ENCODE measurements at regions not wholly inside any gene's neighbourhood (a gene's known extent, or its start where the extent isn't known, plus 50 kb on each side); places are given as distances from the start of the nearest gene placed in this dataset.

DNA sequence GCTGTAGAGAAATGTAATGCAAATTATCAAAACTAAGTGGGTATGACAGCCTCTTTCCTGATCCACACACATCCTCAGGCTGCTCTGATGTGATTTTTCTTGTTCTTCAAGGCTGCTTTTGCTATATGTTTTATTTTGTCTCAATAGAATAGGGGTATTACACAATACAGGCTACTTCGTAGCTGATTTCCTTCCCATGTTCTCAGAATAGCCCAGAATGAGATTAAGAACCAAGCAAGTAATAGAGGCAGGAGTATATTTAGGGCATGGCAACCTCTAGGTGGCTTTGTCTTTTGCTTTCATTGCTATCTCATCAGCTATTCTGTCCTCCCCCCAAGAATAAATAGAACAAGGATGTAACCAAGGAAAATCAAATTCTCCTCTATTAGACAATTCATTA is 241.8 kb downstream of the ALDH8A1 start:
- no peak for DNase-seq (ENCODE audit: low read depth in 2 of 2)

DNA sequence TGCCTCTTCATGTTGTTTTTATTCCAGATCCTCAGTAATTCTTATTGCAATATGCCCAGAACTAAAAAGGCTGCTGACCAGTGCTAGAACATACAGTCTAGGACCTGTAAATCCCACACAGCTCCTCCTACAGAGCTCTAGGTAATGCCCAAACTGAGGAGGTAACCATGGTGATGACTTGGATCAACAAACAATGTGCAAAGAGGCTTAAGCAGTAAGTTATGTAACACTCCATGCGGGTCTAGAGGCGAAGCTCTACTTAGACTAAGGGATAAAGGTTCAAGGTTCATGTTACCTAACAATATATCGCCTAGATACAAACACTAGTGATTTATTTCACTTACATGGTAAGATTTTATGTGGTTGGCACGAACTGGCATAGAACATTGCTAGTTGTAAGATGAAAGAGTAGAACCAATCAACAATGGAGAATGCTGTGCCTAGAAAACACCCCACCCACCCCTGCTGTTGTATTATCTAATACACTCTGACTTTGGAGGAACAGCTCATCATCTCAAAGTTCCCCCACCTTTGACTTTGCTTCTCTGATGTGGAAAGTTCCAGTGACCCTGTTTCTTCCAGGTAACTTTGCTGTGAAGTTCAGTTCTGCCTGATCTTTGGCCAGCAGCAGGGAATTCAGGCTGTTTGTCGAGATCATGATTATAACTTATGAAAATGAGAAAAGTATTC is 242.4 kb downstream of the ALDH8A1 start:
- DNase-seq (ENCODE audit: low read depth in 2 of 2), result no peak

DNA sequence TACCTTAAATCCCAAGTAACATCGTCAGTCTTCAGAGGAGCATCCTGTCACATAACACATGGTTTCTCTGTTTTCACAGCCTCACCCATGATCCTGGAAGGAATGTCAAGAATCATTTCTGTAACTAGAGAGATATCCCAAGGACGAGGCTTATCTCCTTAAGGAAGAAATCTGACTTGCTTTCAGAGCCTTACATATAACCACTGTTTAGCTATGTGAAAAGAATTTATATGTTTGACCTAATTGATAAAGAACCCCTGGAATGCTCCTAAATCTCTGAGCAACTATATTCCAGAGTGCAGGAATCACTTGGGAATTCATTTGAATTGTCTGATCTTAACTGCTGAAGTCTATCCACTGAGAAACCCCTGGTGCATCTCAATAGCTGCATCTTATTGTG is 243.1 kb downstream of the ALDH8A1 start:
- DNase-seq (ENCODE audit: low read depth in 2 of 2), result no peak

DNA sequence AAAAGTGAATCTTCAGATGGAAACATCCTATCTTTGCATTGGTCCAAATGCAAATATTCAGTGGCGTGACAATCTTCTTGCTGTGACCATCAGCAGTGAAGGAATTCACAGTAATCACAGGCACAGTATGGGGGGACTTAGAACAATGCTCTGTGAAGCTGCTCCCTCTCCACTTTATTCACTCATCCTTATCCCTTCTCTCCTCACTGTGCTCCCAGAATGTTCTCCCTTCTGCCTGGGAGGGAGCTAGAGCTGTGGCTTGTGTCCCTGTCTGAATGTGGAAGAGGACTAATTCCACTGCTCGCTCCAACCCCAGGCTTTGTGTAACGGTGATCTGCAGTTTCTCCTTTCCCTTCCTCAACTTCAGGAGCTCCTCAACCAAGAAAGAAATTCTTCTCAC is 243.7 kb downstream of the ALDH8A1 start:
- no peak for DNase-seq (ENCODE audit: low read depth in 2 of 2)

DNA sequence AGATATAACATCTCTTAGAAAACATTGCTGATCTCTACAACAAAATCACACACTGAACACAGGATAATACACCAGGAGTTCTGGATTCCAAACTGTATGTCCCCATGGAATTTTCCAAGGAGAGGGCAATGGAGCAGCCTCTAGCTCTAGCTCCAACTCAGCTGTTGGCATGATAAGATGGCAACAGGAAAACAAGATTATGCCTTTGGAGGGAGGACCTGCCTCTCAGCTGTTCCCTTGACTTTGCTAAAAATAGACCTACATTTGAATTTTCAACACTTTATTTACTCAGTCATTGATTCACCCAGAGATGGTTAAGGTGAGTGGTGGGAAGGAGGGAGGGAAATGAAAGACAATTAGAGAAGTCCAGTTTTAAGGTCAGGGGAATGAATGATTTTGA is 246.7 kb downstream of the ALDH8A1 start:
- no peak for DNase-seq (ENCODE audit: low read depth in 2 of 2)

DNA sequence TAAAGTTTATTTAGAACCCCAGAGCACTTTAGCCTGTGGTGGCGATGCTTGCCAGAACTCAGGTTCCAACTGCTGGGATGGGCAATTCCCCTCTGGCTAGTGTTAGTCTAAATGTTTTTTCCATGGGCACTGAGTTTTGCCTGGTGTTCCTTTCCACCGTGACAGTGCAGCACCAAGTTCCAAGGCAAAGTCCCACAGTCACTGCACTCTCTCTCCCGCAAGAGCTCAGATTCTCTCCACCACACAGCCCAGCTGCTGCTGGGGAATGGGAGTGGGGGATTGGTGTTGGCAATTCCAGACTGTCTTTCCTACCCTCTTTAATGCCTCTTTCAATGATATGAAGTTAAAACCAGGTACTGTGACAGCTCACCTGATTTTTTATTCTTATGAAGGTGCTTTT is 247.6 kb downstream of the ALDH8A1 start:
- DNase-seq (ENCODE audit: low read depth in 2 of 2), result no peak

DNA sequence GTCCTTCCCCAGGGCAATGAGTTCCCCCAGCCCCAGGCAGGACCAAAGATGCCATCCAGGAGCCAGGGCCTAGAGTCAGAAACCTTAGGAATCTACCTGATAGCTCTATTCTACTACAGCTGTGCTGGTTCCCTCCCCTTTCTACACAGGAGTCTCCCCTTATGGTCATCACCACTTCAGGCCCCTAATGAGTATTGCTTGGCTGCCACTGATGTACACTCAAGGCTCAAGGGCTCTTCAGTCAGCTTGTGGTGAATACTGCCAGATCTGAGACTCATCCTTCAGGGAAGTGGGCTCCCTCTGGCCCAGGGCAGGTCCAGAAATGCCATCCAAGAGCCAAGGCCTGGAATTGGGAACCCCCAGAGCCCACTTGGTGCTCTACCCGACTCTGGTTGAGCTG is 248.6 kb downstream of the ALDH8A1 start:
- DNase-seq (ENCODE audit: low read depth in 2 of 2), result no peak

DNA sequence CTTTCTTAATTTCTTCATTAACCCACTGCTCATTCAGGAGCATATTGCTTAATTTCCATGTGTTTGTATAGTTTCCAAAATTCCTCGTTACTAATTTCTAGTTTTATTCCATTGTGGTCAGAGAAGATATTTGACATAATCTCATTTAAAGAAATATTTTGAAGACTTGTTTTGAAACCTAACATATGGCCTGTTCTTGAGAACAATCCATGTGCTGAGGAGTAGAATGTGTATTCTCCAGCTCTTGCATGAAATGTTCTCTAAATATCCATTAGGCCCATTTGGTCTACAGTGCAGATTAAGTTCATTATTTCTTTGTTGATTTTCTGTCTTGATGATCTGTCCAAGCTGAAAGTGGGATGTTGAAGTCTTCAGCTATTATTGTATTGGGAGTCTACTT is 251.7 kb downstream of the ALDH8A1 start:
- DNase-seq (ENCODE audit: low read depth in 2 of 2), result no peak

DNA sequence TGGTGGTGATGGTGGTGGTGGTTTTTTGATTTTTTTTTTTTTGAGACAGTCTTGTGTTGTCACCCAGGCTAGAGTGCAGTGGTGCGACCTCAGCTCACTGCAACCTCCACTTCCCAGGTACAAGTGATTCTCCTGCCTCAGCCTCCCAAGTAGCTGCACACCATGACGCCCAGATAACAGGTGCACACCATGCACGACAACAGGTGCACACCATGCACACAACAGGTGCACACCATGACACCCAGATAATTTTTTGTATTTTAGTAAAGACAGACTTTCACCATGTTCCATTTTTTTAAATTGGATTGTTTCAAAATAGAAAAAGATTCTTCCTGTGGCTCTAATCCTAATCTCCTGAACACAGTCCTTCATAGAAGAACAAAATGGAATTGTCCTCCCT is 257.9 kb downstream of the ALDH8A1 start:
- no peak for DNase-seq (ENCODE audit: low read depth in 2 of 2)

DNA sequence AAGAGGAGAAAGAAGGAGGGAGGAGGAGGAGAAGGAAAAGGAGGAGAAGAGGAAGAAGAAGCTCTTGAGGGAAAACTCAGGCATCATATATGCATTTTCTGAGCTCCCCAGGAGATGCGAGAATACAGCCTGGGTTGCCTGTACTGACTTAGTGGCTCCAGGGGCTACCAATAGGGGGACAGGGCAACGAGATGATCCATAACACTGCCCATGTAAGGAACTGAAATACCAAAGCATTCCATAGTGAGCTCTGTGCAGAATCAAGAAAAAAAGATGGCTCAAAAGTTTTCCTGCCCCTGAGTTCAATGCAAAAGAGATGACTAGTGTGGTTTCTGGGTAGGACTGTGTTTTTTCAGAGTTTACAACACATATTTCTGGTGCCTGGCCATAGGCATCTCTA is 258.7 kb downstream of the ALDH8A1 start:
- DNase-seq (ENCODE audit: low read depth in 2 of 2), result no peak

DNA sequence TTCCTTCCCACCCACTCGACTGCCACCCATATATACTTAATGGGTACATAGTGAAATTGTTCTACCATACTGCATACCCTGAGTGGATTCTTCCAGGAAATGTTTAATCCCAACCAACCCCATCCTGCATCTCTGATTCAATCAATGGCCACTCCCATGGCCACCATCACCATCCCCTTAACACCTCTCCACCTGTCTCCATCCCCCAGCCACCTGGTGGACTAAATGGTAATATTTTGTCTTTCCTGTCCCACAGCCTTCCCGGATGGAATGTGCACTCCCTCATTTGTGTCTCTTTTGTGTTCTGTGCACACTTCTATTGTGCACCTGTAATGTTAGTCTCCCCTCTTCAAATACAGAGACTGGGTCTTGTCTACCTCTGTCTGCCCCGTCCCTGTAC is 259.9 kb downstream of the ALDH8A1 start:
- DNase-seq (ENCODE audit: low read depth in 2 of 2), result no peak

DNA sequence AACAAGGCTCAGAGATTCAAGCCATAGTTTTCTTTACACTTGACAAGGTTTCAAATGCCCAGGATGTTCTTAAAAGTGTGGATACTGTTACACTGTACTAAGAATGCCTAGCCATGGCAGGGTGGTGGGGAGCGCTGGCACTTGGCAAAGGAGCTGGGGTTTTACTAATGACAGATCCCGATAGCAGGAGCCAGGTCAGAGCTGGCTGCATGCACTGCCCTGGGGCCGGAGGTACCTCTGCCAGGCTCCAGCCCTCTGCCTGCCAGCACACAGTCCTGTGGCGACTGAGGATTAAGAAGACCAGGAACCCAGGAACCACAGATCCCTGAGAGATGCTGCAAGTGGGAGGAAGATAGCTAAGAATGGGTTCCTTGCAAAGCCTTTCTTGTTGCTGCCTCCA is 260.3 kb downstream of the ALDH8A1 start:
- no peak for DNase-seq (ENCODE audit: low read depth in 2 of 2)

DNA sequence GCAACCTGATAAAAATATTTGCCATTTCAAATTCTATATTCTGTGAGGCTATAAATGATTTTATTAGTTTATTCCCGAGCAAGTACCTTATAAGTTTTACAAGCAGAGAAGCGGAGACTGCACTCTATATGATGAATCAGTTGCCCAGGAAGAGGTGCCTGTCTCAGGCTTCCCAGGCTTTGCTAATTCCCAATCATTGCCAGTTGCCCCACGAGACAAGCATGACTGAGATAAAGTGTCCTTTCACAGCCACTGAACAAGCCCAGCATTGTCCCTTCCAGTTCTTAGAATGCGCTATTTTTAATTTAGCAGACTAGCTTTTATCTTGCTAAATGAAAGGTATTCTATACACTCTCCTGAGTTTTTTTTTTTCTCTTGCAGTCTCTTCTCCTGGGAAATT is 260.7 kb downstream of the ALDH8A1 start:
- DNase-seq (ENCODE audit: low read depth in 2 of 2), result no peak

DNA sequence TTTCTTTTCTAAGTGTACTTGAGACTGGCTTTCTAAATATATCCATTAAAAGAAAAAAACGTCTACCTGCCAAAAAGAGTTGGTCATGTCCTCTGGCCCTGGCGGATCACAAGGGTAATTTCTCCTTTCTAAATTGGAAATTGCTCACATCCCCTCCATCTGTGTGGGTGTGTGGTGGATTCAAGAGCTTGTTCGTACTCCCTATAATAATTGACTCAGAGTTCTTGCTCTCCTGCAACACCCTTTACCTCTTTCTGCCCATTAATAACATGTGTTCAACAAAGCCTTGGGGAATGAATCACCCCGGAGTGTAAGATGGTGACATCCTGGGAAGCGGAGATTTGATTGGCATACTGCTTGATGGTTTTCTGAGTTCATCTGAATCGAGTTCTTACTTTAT is 263.8 kb downstream of the ALDH8A1 start:
- no peak for DNase-seq (ENCODE audit: low read depth in 2 of 2)

DNA sequence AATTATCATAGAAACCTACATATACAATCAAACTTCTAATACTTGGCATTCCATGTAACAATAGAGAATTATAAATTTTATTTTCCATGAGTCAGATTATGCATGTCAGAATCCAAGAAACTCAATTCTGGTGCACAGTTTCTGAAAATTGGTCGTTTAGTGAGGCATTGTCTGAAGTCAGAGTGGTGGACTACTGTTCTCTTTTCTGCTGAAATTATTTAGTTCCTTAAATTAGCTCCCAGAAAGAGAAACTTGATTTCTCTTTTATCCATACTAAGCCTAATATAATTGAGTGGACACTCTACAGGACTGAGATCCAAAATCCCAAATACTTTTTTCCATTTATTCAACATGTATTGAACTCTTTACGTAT is 265.5 kb downstream of the ALDH8A1 start:
- no peak for DNase-seq (ENCODE audit: low read depth in 2 of 2)

DNA sequence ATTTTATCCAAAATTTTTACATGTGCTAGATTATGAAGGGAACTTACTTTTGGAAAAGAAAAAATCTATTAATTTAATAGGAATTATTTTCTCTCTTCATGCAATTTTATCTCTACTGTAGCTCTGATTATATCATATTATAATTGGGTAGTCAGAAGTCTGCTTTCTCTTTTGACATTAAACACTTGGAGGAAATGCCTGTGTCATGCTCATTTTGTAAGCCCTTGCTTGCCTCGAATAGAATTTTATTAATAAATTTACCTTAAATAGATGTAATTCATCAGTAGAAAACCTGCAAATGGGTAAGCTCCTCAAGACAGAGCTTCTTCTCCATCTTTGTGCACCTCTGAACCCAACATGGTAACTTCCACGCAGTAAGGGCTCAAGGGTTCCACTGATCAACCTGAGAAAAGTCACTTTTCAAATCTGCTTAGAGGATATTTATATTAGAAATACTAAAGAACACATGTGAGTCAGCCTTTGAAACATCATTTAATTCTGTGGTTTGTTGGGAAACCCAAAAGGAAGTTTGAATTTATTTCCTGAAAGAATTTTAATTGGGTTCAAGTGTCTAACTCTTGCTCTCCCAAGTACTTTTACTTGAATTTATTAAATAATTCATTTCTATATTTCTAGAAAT is 266.0 kb downstream of the ALDH8A1 start:
- DNase-seq (ENCODE audit: low read depth in 2 of 2), result no peak

DNA sequence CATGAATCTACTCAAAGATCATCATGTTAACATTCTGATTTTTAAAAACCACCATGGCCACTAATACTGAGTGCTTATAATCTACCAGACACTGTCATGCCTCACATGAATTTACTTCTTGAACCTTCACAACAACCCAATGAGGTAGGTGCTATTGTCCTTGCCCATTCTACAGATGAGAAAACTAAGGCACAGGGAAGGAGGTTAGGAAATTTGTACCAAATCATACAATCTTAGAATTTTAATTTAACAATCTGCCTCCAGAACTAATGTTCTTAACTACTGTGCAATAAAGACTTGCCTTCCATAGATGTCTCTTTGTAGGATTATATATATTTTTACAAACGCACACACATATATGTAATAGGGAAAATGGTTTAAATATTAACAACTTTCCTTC is 269.5 kb downstream of the ALDH8A1 start:
- no peak for DNase-seq (ENCODE audit: low read depth in 2 of 2)

DNA sequence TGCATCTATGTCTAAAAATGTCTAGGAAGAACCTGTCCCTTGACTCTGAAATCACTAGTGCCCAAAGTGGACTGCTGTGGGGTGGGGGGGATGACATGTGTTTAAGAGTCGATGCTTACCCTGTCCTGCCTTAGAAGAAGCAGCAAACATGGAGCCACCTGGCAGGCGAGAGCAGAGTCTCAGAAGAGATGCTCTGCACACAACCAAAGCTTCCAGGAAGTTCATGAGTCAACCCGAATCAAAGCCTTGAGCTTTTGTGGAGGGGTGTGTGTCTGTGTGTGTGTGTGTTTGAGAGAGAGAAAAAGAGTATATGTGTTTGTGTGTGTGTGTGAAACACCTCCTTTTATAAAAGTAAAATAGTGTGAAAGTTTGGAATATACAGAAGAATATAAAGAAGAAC is 269.9 kb downstream of the ALDH8A1 start:
- no peak for DNase-seq (ENCODE audit: low read depth in 2 of 2)

DNA sequence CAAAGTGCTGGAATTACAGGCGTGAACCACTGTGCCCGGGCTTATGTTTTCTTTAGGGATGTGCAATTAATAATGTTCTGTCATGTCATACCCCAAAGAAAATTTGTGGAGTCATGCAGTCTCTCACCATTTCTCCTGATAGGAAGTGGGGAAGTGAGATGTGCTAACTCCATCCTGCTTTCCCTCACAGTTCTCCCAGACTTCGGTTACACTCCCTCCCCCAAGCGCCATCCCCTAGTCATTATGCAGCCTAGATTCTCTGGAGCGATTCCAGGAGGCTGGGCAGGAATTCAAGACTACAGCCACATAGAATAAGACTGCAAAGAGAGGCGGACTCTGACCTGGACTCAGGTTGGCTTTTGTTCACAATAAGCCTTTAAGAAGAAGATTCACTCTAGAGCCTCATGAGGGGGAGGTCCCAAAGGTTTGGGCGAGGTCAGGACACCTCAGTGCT is 271.4 kb downstream of the ALDH8A1 start:
- DNase-seq (ENCODE audit: low read depth in 2 of 2), result no peak

DNA sequence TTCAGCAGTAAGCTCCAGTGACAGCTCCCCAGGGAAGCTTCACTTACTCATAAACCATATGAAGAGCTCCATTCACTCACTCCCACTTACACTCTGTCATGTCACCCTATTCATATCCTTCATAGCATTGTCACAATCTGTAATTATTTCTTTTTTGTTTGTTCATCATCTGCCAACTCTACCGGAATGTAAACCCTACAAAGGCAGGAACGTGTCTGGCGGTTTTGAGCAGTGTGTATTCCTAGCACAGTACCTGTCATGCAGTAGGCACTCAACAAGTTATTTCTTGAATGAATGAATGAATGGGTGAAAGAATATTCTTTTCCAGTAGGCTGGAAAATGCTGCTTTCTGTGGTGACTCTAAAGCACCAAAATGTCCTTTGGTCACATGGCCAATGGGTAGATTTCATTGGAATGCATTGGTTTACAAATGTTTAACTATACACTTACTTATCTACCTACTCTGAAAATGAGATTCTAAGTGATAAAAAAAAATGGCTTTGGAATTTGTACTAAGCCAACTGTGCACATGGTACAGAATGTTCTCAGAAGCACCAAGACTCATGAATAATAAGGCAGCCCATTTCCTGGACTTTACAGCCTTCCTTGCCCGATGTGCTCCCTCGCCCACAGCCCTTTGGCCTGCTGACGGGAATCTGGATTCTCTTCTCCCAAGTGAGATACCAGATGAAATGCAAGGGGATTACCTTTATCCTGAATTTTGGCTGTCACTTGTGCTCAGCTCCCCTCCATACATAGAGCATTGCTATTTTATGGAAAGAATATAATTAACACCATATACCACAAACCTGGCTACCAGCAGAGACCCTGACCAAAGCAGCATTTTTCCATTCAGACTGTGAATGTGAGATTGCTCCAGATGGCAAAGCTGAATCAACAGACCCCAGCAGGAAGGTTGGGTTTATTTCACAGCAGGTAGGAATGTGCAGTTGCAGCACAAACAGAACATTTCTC is 273.3 kb downstream of the ALDH8A1 start:
- DNase-seq (ENCODE audit: low read depth in 2 of 2), result no peak

DNA sequence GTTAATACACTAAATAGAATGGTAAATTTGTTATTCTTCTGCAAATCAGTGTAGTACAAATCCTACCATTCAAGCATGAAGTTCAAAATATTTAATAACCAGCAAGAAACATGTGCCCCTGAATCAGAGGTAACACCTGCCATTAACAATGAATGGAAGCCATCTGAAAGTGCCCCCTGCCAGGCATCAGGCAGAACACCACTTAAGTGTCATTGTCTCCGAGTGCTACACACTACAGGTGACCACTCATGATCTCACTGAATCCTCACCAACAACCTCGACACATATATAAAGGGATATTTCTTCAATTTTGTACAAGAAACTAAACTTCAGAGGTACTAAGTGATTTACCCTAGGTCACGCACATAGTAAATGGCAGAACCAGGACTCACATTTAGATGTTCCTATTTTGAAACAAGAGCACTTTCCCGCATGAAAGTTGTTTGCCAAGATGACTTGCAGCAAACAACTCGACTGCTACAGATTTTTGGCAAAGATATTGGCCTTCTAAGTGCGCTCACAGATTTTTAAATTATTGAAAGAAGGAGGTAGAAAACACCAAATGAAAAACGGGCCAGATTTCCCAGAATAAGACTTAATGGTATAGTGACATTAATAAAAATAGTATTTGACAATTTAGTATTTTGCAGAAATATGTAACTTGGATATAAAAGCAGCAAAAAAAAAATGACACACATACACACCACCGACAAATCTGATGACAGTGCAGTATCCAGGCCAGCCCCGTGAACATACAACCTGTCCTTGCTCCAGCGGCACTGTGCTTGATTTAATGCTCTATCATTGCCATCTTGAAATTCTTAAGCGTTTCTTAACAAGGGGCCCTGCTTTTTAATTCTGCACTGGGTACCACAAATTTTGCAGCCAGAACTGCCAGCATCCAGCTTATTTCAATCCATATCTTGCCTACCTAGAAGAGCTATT is 274.5 kb downstream of the ALDH8A1 start:
- no peak for DNase-seq (ENCODE audit: low read depth in 2 of 2)

DNA sequence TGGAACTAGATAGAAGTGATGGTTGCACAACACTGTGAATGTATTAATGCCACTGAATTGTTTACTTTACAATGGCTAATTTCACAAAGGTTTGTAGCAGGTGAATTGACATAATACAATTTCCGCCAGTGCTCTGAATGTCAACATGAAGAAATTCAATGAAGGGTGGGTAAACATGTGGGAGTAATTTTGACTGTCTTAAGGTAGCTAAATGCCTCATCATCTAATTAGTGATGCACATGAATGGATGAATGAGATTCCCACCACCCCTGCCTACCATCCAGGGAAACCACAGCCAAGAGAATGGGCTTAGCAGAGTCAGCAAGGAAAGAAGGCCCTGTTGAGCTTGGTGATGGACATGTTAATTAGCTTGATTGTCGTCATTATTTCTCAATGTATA is 275.3 kb downstream of the ALDH8A1 start:
- no peak for DNase-seq (ENCODE audit: low read depth in 2 of 2)

Measured in stimulated activated CD8-positive, alpha-beta memory T cell treated with anti-CD3 and anti-CD28 coated beads, Interleukin-15, amount 100 ng/mL, for 48 hours (primary cell).